ENCODE measurements at regions not wholly inside any gene's neighbourhood (a gene's known extent, or its start where the extent isn't known, plus 50 kb on each side); places are given as distances from the start of the nearest gene placed in this dataset.

GRCh38 chr6:97919631-97920030, 636.6 kb upstream of the MMS22L start:
- H3K36me3 ChIP-seq (ENCODE audit: low read depth, missing control alignments): no peaks in the 10 kb centered on the region
- intact Hi-C loops (cut with DNase I; ENCODE audit: low total_unique reads): loop anchor here (10.0 kb wide), 1 partner anchor 155 kb away; no protein-coding TSS in a partner anchor
- H3K4me1 ChIP-seq: no peaks in the 10 kb centered on the region
- H3K27me3 ChIP-seq: no peaks in the 10 kb centered on the region
- no peak for TF ChIP-seq CTCF (IDR thresholded peaks at IDR 0.05)
- no peak for DNase-seq
- no peaks in the 10 kb centered on the region for H3K9me3 ChIP-seq
- H3K27ac ChIP-seq: no peak overlapping the region
- no peak overlapping the region for H3K4me3 ChIP-seq

GRCh38 chr6:97923249-97923648, 640.2 kb upstream of the MMS22L start:
- H3K4me3 ChIP-seq: no peak overlapping the region
- 80 to 82% methylated on average over 2 of the region's 2 CpGs for WGBS, 2 donors
- no peaks in the 10 kb centered on the region for H3K27me3 ChIP-seq
- no peaks in the 10 kb centered on the region for H3K4me1 ChIP-seq
- H3K27ac ChIP-seq: no peak overlapping the region
- H3K36me3 ChIP-seq (ENCODE audit: low read depth, missing control alignments): no peaks in the 10 kb centered on the region
- TF ChIP-seq CTCF (IDR thresholded peaks at IDR 0.05) (no peak), POLR2A (IDR thresholded peaks at IDR 0.05) (no peak)
- no peaks in the 10 kb centered on the region for H3K9me3 ChIP-seq
- no peak for DNase-seq
- intact Hi-C loops (cut with DNase I; ENCODE audit: low total_unique reads): loop anchor here (10.0 kb wide), 1 partner anchor 152 kb away; no protein-coding TSS in a partner anchor

- TF ChIP-seq POLR2A (IDR thresholded peaks at IDR 0.05) (no peak), CTCF (IDR thresholded peaks at IDR 0.05) (no peak)
- intact Hi-C loops (cut with DNase I; ENCODE audit: low total_unique reads): loop anchor here (10.0 kb wide), 1 partner anchor 149 kb away; no protein-coding TSS in a partner anchor
- no peaks in the 10 kb centered on the region for H3K4me1 ChIP-seq
- no peak for DNase-seq
- H3K27ac ChIP-seq: no peak overlapping the region
- WGBS, 2 donors: 82 to 88% methylated on average over 2 of the region's 2 CpGs
- H3K27me3 ChIP-seq: no peaks in the 10 kb centered on the region
- H3K4me3 ChIP-seq: no peak overlapping the region
- no peaks in the 10 kb centered on the region for H3K36me3 ChIP-seq (ENCODE audit: low read depth, missing control alignments)
- no peaks in the 10 kb centered on the region for H3K9me3 ChIP-seq
These were observed 642.5 kb upstream of the MMS22L start for GRCh38 chr6:97925504-97925903.

- H3K4me1 ChIP-seq: no peaks in the 10 kb centered on the region
- intact Hi-C loops (cut with DNase I; ENCODE audit: low total_unique reads): no loop called here
- WGBS, 2 donors: 65% methylated on average over 3 of the region's 3 CpGs
- H3K27ac ChIP-seq: no peak overlapping the region
- TF ChIP-seq CTCF (IDR thresholded peaks at IDR 0.05): no peak
- TF ChIP-seq POLR2A (IDR thresholded peaks at IDR 0.05): no peak
- H3K9me3 ChIP-seq: no peaks in the 10 kb centered on the region
- no peaks in the 10 kb centered on the region for H3K27me3 ChIP-seq
- no peak for DNase-seq
- no peak overlapping the region for H3K4me3 ChIP-seq
- no peaks in the 10 kb centered on the region for H3K36me3 ChIP-seq (ENCODE audit: low read depth, missing control alignments)
These were observed 656.6 kb upstream of the MMS22L start for GRCh38 chr6:97939440-97940168.

DNA sequence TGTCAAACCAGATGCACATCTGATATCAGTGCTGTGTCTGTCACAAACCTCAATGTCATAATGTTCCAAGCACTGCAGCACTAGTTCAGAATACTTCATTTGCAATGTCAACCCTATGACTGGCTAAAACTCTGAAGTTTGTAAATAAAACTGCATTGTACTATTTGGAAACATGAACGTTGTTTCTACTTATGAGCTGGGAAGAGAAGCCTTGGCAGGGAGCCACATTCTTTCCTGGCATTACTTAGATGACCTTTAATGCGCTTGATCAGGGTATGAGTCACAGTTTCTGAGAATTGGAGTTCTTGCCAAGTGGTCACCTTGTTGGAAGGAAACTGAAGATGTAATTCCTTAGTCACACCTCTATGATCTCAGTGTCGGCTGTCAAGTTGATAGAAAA, 664.8 kb upstream of the MMS22L start:
- H3K36me3 ChIP-seq (ENCODE audit: low read depth, missing control alignments): no peaks in the 10 kb centered on the region
- no peaks in the 10 kb centered on the region for H3K9me3 ChIP-seq
- intact Hi-C loops (cut with DNase I; ENCODE audit: low total_unique reads): no loop called here
- H3K27ac ChIP-seq: no peak overlapping the region
- no peaks in the 10 kb centered on the region for H3K27me3 ChIP-seq
- H3K4me1 ChIP-seq: no peaks in the 10 kb centered on the region
- TF ChIP-seq CTCF (IDR thresholded peaks at IDR 0.05): no peak
- TF ChIP-seq POLR2A (IDR thresholded peaks at IDR 0.05): no peak
- WGBS, 2 donors: 48 to 55% methylated on average over 3 of the region's 3 CpGs
- DNase-seq: peak; percentile 65
- no peak overlapping the region for H3K4me3 ChIP-seq

Data from testis (tissue), 2 donors.